HEK293T (cell line): ENCODE measurements at regions not wholly inside any gene's neighbourhood (a gene's known extent, or its start where the extent isn't known, plus 50 kb on each side); places are given as distances from the start of the nearest gene placed in this dataset.

ENCODE experiments used
- ARNT ChIP-seq: fragments of 450-650 bp; IDR thresholded peaks from 2 replicates; pipeline ENCODE4 v1.6.1; 2017; ENCODE audit warnings: mild to moderate bottlenecking
- BHLHE40 ChIP-seq: fragments of 450-650 bp; IDR thresholded peaks from 2 replicates; pipeline ENCODE4 v1.6.1; 2016; ENCODE audit warnings: mild to moderate bottlenecking, moderate library complexity, borderline replicate concordance
- CTBP1 ChIP-seq: fragments of 450-650 bp; IDR thresholded peaks from 2 replicates; pipeline ENCODE4 v1.6.1; 2016; ENCODE audit warnings: borderline replicate concordance
- ELF4 ChIP-seq: fragments of 450-650 bp; IDR thresholded peaks from 2 replicates; pipeline ENCODE4 v1.6.1; 2017; ENCODE audit warnings: antibody characterized with exemption
- FOXK2 ChIP-seq: fragments of 450-650 bp; IDR thresholded peaks from 2 replicates; pipeline ENCODE4 v1.6.1; 2016; ENCODE audit warnings: mild to moderate bottlenecking
- FOXM1 ChIP-seq: fragments of 450-650 bp; IDR thresholded peaks from 2 replicates; pipeline ENCODE4 v1.6.1; 2017; ENCODE audit warnings: mild to moderate bottlenecking, borderline replicate concordance
- HDGF ChIP-seq: fragments of 450-650 bp; IDR thresholded peaks from 2 replicates; pipeline ENCODE4 v1.6.1; 2017; ENCODE audit warnings: antibody characterized with exemption, borderline replicate concordance
- LEF1 ChIP-seq: fragments of 450-650 bp; IDR thresholded peaks from 2 replicates; pipeline ENCODE4 v1.6.1; 2017; ENCODE audit warnings: mild to moderate bottlenecking, borderline replicate concordance
- NFRKB ChIP-seq: fragments of 450-650 bp; IDR thresholded peaks from 2 replicates; pipeline ENCODE4 v1.6.1; 2016; ENCODE audit warnings: mild to moderate bottlenecking, moderate library complexity
- SP1 ChIP-seq: fragments of 450-650 bp; IDR thresholded peaks from 2 replicates; pipeline ENCODE4 v1.6.1; 2017
- SUZ12 ChIP-seq: fragments of 450-650 bp; IDR thresholded peaks from 2 replicates; pipeline ENCODE4 v1.6.1; 2016; ENCODE audit warnings: mild to moderate bottlenecking
- TARDBP ChIP-seq: fragments of 450-650 bp; IDR thresholded peaks from 2 replicates; pipeline ENCODE4 v1.6.1; 2016
- ZNF384 ChIP-seq: fragments of 450-650 bp; IDR thresholded peaks from 2 replicates; pipeline ENCODE4 v1.6.1; 2016

DNA sequence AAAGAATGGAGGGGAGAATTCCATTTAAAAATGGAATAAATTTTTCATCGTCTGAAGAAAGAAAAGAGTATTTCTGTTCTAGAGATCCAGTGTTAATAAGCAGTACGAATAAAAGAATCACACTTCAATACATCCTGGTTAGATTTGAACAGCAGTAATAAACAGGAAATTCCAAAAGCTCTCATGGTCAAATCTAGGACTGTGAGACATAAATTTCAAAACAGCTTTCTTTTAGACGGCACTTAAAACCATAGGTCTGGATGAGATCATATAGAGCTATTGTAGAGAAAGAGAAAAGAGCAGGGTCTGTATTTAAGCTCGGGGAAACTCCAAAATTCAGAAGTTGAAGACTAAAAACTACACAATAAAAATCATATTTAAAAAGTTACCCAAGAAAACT, 1006.9 kb upstream of the CTNND2 start:
- TF ChIP-seq ELF4, result no peak
- no peak for TF ChIP-seq FOXK2
- TF ChIP-seq SP1, result no peak
- TF ChIP-seq FOXM1, result no peak
- no peak for TF ChIP-seq SUZ12
- TF ChIP-seq NFRKB, result no peak
- no peak for TF ChIP-seq ARNT
- no peak for TF ChIP-seq BHLHE40
- no peak for TF ChIP-seq ZNF384
- no peak for TF ChIP-seq HDGF
- no peak for TF ChIP-seq CTBP1
- TF ChIP-seq LEF1, result no peak
- no peak for TF ChIP-seq TARDBP
